ENCODE measurements at regions not wholly inside any gene's neighbourhood (a gene's known extent, or its start where the extent isn't known, plus 50 kb on each side); places are given as distances from the start of the nearest gene placed in this dataset.
"Not testable (repeated sequence)": the region's sequence is repeated elsewhere in the genome, so short reads cannot be mapped to it uniquely, and the experiment has no call there.

GRCh38 chr22:10771744-10772143 is 4756.2 kb upstream of the OR11H1 start:
- H3K27me3 ChIP-seq (ENCODE audit: control insufficient read depth in 2 of 2, insufficient read depth in 2 of 2, low read length in 2 of 2); POLR2A ChIA-PET; H3K4me3 Mint-ChIP-seq; intact Hi-C loops (cut with micrococcal nuclease); ATAC-seq; H3K4me1 ChIP-seq (ENCODE audit: control insufficient read depth in 2 of 2, insufficient read depth in 2 of 2, low read length in 2 of 2); DNase-seq; H3K27me3 Mint-ChIP-seq; H3K4me1 Mint-ChIP-seq; H3K27ac Mint-ChIP-seq; H3K27ac ChIP-seq (ENCODE audit: low read depth, low read length); H3K36me3 ChIP-seq (ENCODE audit: control insufficient read depth in 2 of 3, insufficient read depth in 3 of 3, low read length in 3 of 3); CTCF ChIA-PET; H3K4me3 ChIP-seq (ENCODE audit: low read length): not testable (repeated sequence)
- H3K36me3 Mint-ChIP-seq = peaks cover 0 to 10% (median 0%) of the 10 kb centered on the region in 5 donors
- H3K9me3 ChIP-seq (ENCODE audit: control insufficient read depth in 2 of 3, low read length in 3 of 3) = peaks cover 0 to 10% (median 4%) of the 10 kb centered on the region in 3 experiments
- H3K9me3 Mint-ChIP-seq = peaks cover 5 to 72% (median 41%) of the 10 kb centered on the region in 11 donors

- ATAC-seq; DNase-seq; H3K36me3 Mint-ChIP-seq; H3K27me3 ChIP-seq (ENCODE audit: control insufficient read depth in 2 of 2, insufficient read depth in 2 of 2, low read length in 2 of 2); intact Hi-C loops (cut with micrococcal nuclease); H3K27ac ChIP-seq (ENCODE audit: low read depth, low read length); H3K4me1 Mint-ChIP-seq; H3K36me3 ChIP-seq (ENCODE audit: control insufficient read depth in 2 of 3, insufficient read depth in 3 of 3, low read length in 3 of 3); POLR2A ChIA-PET; H3K27me3 Mint-ChIP-seq; H3K4me1 ChIP-seq (ENCODE audit: control insufficient read depth in 2 of 2, insufficient read depth in 2 of 2, low read length in 2 of 2); H3K4me3 Mint-ChIP-seq; H3K27ac Mint-ChIP-seq; CTCF ChIA-PET; H3K4me3 ChIP-seq (ENCODE audit: low read length): not testable (repeated sequence)
- peaks cover 0 to 10% (median 4%) of the 10 kb centered on the region in 3 experiments for H3K9me3 ChIP-seq (ENCODE audit: control insufficient read depth in 2 of 3, low read length in 3 of 3)
- H3K9me3 Mint-ChIP-seq = peaks cover 4 to 68% (median 44%) of the 10 kb centered on the region in 11 donors
Measured at GRCh38 chr22:10773341-10773740, 4754.7 kb upstream of the OR11H1 start.

GRCh38 chr22:10775601-10776357 is 4752.2 kb upstream of the OR11H1 start:
- ATAC-seq = peak; percentile 14
- H3K4me1 Mint-ChIP-seq; H3K36me3 ChIP-seq (ENCODE audit: control insufficient read depth in 2 of 3, insufficient read depth in 3 of 3, low read length in 3 of 3); H3K27me3 ChIP-seq (ENCODE audit: control insufficient read depth in 2 of 2, insufficient read depth in 2 of 2, low read length in 2 of 2); H3K27ac Mint-ChIP-seq; DNase-seq; H3K27ac ChIP-seq (ENCODE audit: low read depth, low read length); H3K27me3 Mint-ChIP-seq; H3K9me3 ChIP-seq (ENCODE audit: control insufficient read depth in 2 of 3, low read length in 3 of 3); intact Hi-C loops (cut with micrococcal nuclease); CTCF ChIA-PET; H3K4me3 ChIP-seq (ENCODE audit: low read length); H3K4me1 ChIP-seq (ENCODE audit: control insufficient read depth in 2 of 2, insufficient read depth in 2 of 2, low read length in 2 of 2); H3K4me3 Mint-ChIP-seq; POLR2A ChIA-PET: not testable (repeated sequence)
- Mint-ChIP-seq H3K36me3 (peaks cover 0 to 12% (median 0%) of the 10 kb centered on the region in 5 donors), H3K9me3 (peaks cover 8 to 79% (median 55%) of the 10 kb centered on the region in 11 donors)

GRCh38 chr22:10776358-10776729 is 4751.6 kb upstream of the OR11H1 start:
- not testable (repeated sequence) for H3K27me3 Mint-ChIP-seq, ATAC-seq

GRCh38 chr22:10777733-10778132 is 4750.3 kb upstream of the OR11H1 start:
- DNase-seq; H3K27ac ChIP-seq (ENCODE audit: low read depth, low read length); intact Hi-C loops (cut with micrococcal nuclease); H3K4me1 ChIP-seq (ENCODE audit: control insufficient read depth in 2 of 2, insufficient read depth in 2 of 2, low read length in 2 of 2); H3K27me3 ChIP-seq (ENCODE audit: control insufficient read depth in 2 of 2, insufficient read depth in 2 of 2, low read length in 2 of 2); H3K4me3 Mint-ChIP-seq; H3K36me3 Mint-ChIP-seq; ATAC-seq; CTCF ChIA-PET; H3K36me3 ChIP-seq (ENCODE audit: control insufficient read depth in 2 of 3, insufficient read depth in 3 of 3, low read length in 3 of 3); H3K4me1 Mint-ChIP-seq; H3K27ac Mint-ChIP-seq; POLR2A ChIA-PET; H3K4me3 ChIP-seq (ENCODE audit: low read length); H3K27me3 Mint-ChIP-seq: not testable (repeated sequence)
- H3K9me3 Mint-ChIP-seq = peaks cover 4 to 85% (median 58%) of the 10 kb centered on the region in 11 donors
- H3K9me3 ChIP-seq (ENCODE audit: control insufficient read depth in 2 of 3, low read length in 3 of 3) = peaks cover 0 to 13% (median 4%) of the 10 kb centered on the region in 3 experiments

More at GRCh38 chr22:10776358-10776729, 4751.6 kb upstream of the OR11H1 start:
- H3K27ac ChIP-seq (ENCODE audit: low read depth, low read length); H3K27me3 ChIP-seq (ENCODE audit: control insufficient read depth in 2 of 2, insufficient read depth in 2 of 2, low read length in 2 of 2); H3K4me1 Mint-ChIP-seq; DNase-seq; H3K4me3 ChIP-seq (ENCODE audit: low read length); H3K4me1 ChIP-seq (ENCODE audit: control insufficient read depth in 2 of 2, insufficient read depth in 2 of 2, low read length in 2 of 2); POLR2A ChIA-PET; H3K36me3 ChIP-seq (ENCODE audit: control insufficient read depth in 2 of 3, insufficient read depth in 3 of 3, low read length in 3 of 3); H3K27ac Mint-ChIP-seq; intact Hi-C loops (cut with micrococcal nuclease); H3K4me3 Mint-ChIP-seq; CTCF ChIA-PET: not testable (repeated sequence)
- Mint-ChIP-seq H3K36me3 (peaks cover 0 to 12% (median 2%) of the 10 kb centered on the region in 5 donors), H3K9me3 (peaks cover 7 to 82% (median 57%) of the 10 kb centered on the region in 11 donors)
- H3K9me3 ChIP-seq (ENCODE audit: control insufficient read depth in 2 of 3, low read length in 3 of 3) = peaks cover 0 to 13% (median 4%) of the 10 kb centered on the region in 3 experiments

GRCh38 chr22:10778296-10778814 is 4749.6 kb upstream of the OR11H1 start:
- Mint-ChIP-seq H3K4me1 (no peaks in the 10 kb centered on the region), H3K4me3 (no peak overlapping the region), H3K27me3 (no peaks in the 10 kb centered on the region), H3K36me3 (peaks cover 0 to 6% (median 2%) of the 10 kb centered on the region in 5 donors), H3K9me3 (peaks cover 4 to 85% (median 57%) of the 10 kb centered on the region in 11 donors), H3K27ac (no peak overlapping the region)
- POLR2A ChIA-PET = no interaction called here
- CTCF ChIA-PET = no interaction called here
- Histone ChIP-seq H3K27ac (ENCODE audit: low read depth, low read length) (no peak overlapping the region), H3K27me3 (ENCODE audit: control insufficient read depth in 2 of 2, insufficient read depth in 2 of 2, low read length in 2 of 2) (no peaks in the 10 kb centered on the region), H3K4me1 (ENCODE audit: control insufficient read depth in 2 of 2, insufficient read depth in 2 of 2, low read length in 2 of 2) (no peaks in the 10 kb centered on the region), H3K36me3 (ENCODE audit: control insufficient read depth in 2 of 3, insufficient read depth in 3 of 3, low read length in 3 of 3) (no peaks in the 10 kb centered on the region), H3K4me3 (ENCODE audit: low read length) (no peak overlapping the region), H3K9me3 (ENCODE audit: control insufficient read depth in 2 of 3, low read length in 3 of 3) (peaks cover 0 to 13% (median 4%) of the 10 kb centered on the region in 3 experiments)
- ATAC-seq (no peak), DNase-seq (no peak)
- intact Hi-C loops (cut with micrococcal nuclease) = no loop called here

GRCh38 chr22:10779200-10779599 is 4748.8 kb upstream of the OR11H1 start:
- H3K27ac ChIP-seq (ENCODE audit: low read depth, low read length); ATAC-seq; H3K36me3 Mint-ChIP-seq; H3K4me1 Mint-ChIP-seq; DNase-seq; H3K4me1 ChIP-seq (ENCODE audit: control insufficient read depth in 2 of 2, insufficient read depth in 2 of 2, low read length in 2 of 2); H3K4me3 ChIP-seq (ENCODE audit: low read length); CTCF ChIA-PET; POLR2A ChIA-PET; intact Hi-C loops (cut with micrococcal nuclease); H3K36me3 ChIP-seq (ENCODE audit: control insufficient read depth in 2 of 3, insufficient read depth in 3 of 3, low read length in 3 of 3); H3K27me3 ChIP-seq (ENCODE audit: control insufficient read depth in 2 of 2, insufficient read depth in 2 of 2, low read length in 2 of 2); H3K4me3 Mint-ChIP-seq; H3K27me3 Mint-ChIP-seq; H3K27ac Mint-ChIP-seq: not testable (repeated sequence)
- peaks cover 4 to 88% (median 60%) of the 10 kb centered on the region in 11 donors for H3K9me3 Mint-ChIP-seq
- H3K9me3 ChIP-seq (ENCODE audit: control insufficient read depth in 2 of 3, low read length in 3 of 3) = peaks cover 0 to 13% (median 4%) of the 10 kb centered on the region in 3 experiments
